Peyer's patch (tissue), 4 donors: ENCODE measurements at regions not wholly inside any gene's neighbourhood (a gene's known extent, or its start where the extent isn't known, plus 50 kb on each side); places are given as distances from the start of the nearest gene placed in this dataset.

Source experiments
- DNase-seq, 3 donors: peaks; one replicate each; pipeline ENCODE4 v3.0.0-alpha.2; 2017 to 2019
- H3K27ac ChIP-seq, 4 donors: fragments of 200-600 bp; sonication (generic); one replicate each; pipeline ENCODE4 v1.5.1; 2016 to 2019
- H3K27me3 ChIP-seq, 2 donors: fragments of 200-600 bp; sonication (generic); one replicate each; pipeline ENCODE4 v1.5.1; 2019
- H3K36me3 ChIP-seq, 3 donors: fragments of 200-600 bp; sonication (generic); one replicate each; pipeline ENCODE4 v1.5.1; 2016 to 2019
- H3K4me1 ChIP-seq, 4 donors: fragments of 200-600 bp; sonication (generic); one replicate each; pipeline ENCODE4 v1.5.1; 2016 to 2019
- H3K4me3 ChIP-seq, 4 donors: fragments of 200-600 bp; sonication (generic); 1 replicate in 3 of 4; 2 replicates in 1 of 4; pipeline ENCODE4 v1.5.1; 2016 to 2019; ENCODE audit warnings: mild to moderate bottlenecking in 1 of 4
- H3K9me3 ChIP-seq, 4 donors: fragments of 200-600 bp; sonication (generic); one replicate each; pipeline ENCODE4 v1.5.1; 2016 to 2019; ENCODE audit warnings: mild to moderate bottlenecking in 1 of 4
- POLR2A ChIP-seq, 2 donors: fragments of 450-650 bp; IDR thresholded peaks; one replicate each; pipeline ENCODE4 v1.5.1; 2017; ENCODE audit warnings: antibody characterized with exemption in 2 of 2, mild to moderate bottlenecking in 2 of 2, moderate library complexity in 2 of 2
- TF ChIP-seq, protein P1 (sequence below), 6 experiments: fragments of 450-650 bp in 4 of 6; fragments of 200-600 bp in 2 of 6; sonication (generic) in 1 of 6; IDR thresholded peaks; one replicate each; pipeline ENCODE4 v1.5.1; 2017 to 2019; ENCODE audit warnings: antibody characterized with exemption in 6 of 6, mild to moderate bottlenecking in 3 of 6, moderate library complexity in 1 of 6

DNA sequence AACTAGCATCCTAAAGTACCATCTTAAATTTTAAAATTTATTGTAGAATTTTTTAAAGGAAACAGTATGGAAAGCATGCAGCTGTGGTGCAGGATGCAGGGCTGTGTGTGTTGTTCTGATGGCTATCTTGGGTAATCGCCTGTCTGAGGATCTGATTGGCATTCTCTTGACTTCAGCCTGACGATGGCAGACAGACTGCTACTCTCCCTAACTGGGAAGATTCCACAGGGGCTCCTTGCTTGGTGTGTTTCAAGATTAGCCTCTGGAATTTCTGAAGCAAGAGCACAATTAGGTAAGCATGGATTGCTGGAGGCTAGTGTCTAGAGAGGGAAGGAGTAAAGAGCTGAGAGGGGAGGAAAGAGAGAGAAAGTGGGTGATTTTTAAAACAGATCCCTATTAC lies 696.8 kb upstream of the LRFN5 start:
- TF ChIP-seq POLR2A (IDR thresholded peaks at IDR 0.05): no peak
- TF ChIP-seq, protein P1, sequence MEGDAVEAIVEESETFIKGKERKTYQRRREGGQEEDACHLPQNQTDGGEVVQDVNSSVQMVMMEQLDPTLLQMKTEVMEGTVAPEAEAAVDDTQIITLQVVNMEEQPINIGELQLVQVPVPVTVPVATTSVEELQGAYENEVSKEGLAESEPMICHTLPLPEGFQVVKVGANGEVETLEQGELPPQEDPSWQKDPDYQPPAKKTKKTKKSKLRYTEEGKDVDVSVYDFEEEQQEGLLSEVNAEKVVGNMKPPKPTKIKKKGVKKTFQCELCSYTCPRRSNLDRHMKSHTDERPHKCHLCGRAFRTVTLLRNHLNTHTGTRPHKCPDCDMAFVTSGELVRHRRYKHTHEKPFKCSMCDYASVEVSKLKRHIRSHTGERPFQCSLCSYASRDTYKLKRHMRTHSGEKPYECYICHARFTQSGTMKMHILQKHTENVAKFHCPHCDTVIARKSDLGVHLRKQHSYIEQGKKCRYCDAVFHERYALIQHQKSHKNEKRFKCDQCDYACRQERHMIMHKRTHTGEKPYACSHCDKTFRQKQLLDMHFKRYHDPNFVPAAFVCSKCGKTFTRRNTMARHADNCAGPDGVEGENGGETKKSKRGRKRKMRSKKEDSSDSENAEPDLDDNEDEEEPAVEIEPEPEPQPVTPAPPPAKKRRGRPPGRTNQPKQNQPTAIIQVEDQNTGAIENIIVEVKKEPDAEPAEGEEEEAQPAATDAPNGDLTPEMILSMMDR (IDR thresholded peaks at IDR 0.05): no peak
- H3K9me3 ChIP-seq: no peaks in the 10 kb centered on the region

DNA sequence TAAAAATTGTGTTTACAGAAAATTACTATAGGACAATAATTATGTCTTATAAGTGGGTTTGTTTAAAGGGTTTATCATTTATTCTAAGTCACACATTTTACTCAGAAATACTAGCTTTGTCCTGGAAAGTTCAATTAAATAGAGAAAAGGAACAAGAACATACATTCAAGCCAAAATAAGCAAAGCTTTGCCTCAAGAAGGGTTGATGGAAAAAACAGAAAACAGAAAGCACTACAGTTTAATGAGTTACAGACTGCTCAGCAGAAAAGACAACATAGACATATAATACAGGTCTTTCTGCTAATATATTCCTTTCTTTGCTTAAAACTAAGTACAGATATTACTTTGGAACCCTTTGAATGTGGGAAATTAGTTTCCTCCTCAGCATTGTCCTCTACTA lies 703.0 kb upstream of the LRFN5 start:
- no peaks in the 10 kb centered on the region for H3K36me3 ChIP-seq
- H3K27ac ChIP-seq: no peak overlapping the region
- TF ChIP-seq, protein P1 (IDR thresholded peaks at IDR 0.05): no peak
- no peak for TF ChIP-seq POLR2A (IDR thresholded peaks at IDR 0.05)
- no peaks in the 10 kb centered on the region for H3K27me3 ChIP-seq
- H3K4me1 ChIP-seq: no peaks in the 10 kb centered on the region
- H3K9me3 ChIP-seq: no peaks in the 10 kb centered on the region
- no peak for DNase-seq
- no peak overlapping the region for H3K4me3 ChIP-seq

More for the DNA sequence above, 696.8 kb upstream of the LRFN5 start:
- no peaks in the 10 kb centered on the region for H3K4me1 ChIP-seq
- DNase-seq: no peak
- H3K4me3 ChIP-seq: no peak overlapping the region
- no peak overlapping the region for H3K27ac ChIP-seq
- no peaks in the 10 kb centered on the region for H3K36me3 ChIP-seq
- H3K27me3 ChIP-seq: no peaks in the 10 kb centered on the region

DNA sequence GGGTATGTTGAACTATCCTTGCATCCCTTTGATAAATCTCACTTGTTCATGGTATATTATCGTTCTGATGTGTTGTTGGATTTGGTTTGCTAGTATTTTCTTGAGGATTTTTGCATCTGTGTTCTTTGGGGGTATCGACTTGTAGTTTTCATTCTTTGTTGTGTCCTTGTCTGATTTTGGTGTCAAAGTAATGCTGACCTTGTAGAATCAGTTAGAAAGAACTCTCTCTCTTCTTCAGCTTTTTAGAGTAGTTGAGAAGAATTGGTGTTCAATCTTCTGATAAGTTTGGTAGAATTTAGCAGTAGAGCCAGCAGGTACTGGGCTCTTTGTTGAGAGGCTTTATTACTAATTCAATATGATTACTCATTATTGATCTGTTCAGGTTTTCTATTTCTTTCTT lies 707.2 kb upstream of the LRFN5 start:
- TF ChIP-seq, protein P1 (IDR thresholded peaks at IDR 0.05): no peak
- no peak for TF ChIP-seq POLR2A (IDR thresholded peaks at IDR 0.05)

DNA sequence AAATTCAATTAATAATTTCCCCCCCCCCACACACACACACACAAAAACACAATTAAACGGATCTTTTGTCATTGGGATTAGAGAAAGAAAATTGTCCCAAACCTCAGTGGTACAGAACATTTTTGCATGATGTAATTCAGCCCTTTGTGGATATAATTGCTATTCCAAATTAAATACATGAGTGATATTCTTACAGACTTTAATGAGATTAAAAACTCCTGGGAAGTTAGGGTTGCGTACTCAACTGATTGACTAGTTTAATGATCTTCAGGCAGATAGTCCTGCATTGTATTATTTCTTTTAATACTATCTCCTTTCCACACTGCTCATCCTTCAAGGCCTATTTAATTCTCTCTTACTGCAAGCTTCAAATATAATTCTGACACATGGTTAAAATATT lies 711.8 kb upstream of the LRFN5 start:
- no peak for TF ChIP-seq POLR2A (IDR thresholded peaks at IDR 0.05)
- TF ChIP-seq, protein P1 (IDR thresholded peaks at IDR 0.05): no peak
- Histone ChIP-seq H3K4me3 (no peak overlapping the region), H3K27ac (no peak overlapping the region), H3K4me1 (no peaks in the 10 kb centered on the region), H3K27me3 (no peaks in the 10 kb centered on the region), H3K9me3 (no peaks in the 10 kb centered on the region), H3K36me3 (no peaks in the 10 kb centered on the region)
- no peak for DNase-seq

More for the DNA sequence above, 707.2 kb upstream of the LRFN5 start:
- no peak for DNase-seq
- Histone ChIP-seq H3K36me3 (no peaks in the 10 kb centered on the region), H3K4me1 (no peaks in the 10 kb centered on the region), H3K9me3 (no peaks in the 10 kb centered on the region), H3K27me3 (no peaks in the 10 kb centered on the region), H3K27ac (no peak overlapping the region), H3K4me3 (no peak overlapping the region)

DNA sequence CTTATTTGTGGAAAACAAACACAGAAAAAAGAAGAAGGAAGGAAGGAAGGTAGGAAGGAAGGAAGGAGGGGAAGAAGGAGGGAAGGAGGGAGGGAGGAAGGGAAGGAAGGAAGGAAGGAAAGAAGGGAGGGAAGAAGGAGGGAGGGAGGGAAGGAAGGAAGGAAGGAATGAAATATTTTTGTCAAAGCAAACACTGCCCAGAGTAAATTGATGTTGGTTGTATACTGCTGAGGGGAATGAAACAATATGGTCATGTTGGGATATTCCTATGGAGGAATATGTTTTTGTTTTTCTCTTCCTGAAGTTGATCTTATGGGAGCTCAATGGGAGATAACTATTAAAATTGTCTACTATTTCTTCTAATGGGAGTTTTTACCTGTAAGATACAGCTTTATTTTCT lies 717.5 kb upstream of the LRFN5 start:
- Histone ChIP-seq H3K27me3 (no peaks in the 10 kb centered on the region), H3K4me1 (no peaks in the 10 kb centered on the region), H3K27ac (no peak overlapping the region), H3K4me3 (no peak overlapping the region), H3K9me3 (no peaks in the 10 kb centered on the region), H3K36me3 (no peaks in the 10 kb centered on the region)
- DNase-seq: no peak
- TF ChIP-seq POLR2A (IDR thresholded peaks at IDR 0.05): no peak
- TF ChIP-seq, protein P1 (IDR thresholded peaks at IDR 0.05): no peak

DNA sequence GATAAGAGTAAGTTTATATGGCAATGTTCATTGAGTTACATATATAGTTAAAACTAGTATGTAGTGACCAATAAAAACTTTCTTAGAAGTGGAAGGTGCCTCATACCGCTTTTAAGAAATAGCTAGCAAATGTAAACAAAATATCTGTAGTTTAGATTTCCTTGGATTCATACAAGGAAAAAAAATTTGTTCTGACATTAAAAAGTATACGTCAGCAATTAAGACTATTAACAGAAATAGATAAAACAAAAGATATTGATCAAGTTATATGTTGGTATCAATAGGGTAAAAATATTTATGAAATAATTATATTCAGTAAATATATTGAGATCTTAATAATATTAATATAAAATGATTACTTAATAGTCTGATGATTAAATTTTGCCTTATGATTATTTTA lies 718.8 kb upstream of the LRFN5 start:
- TF ChIP-seq, protein P1 (IDR thresholded peaks at IDR 0.05): no peak
- no peak for TF ChIP-seq POLR2A (IDR thresholded peaks at IDR 0.05)
- H3K36me3 ChIP-seq: no peaks in the 10 kb centered on the region
- H3K9me3 ChIP-seq: no peaks in the 10 kb centered on the region
- no peaks in the 10 kb centered on the region for H3K27me3 ChIP-seq
- no peak overlapping the region for H3K4me3 ChIP-seq
- DNase-seq: no peak
- no peaks in the 10 kb centered on the region for H3K4me1 ChIP-seq
- no peak overlapping the region for H3K27ac ChIP-seq
